B cell (primary cell): ENCODE measurements at regions not wholly inside any gene's neighbourhood (a gene's known extent, or its start where the extent isn't known, plus 50 kb on each side); places are given as distances from the start of the nearest gene placed in this dataset.

Experiments used
- ATAC-seq: fragments of 200-7000 bp; cut with Tn5 transposase; one replicate; pipeline ENCODE4 v1.10.0; 2021; ENCODE audit warnings: low read depth, mild to moderate bottlenecking, moderate number of reproducible peaks, moderate library complexity
- CTCF ChIA-PET: fragments of 350-600 bp; sonication (Branson Sonifier 250); formaldehyde crosslinking; loops from one replicate; lab custom pipeline; 2021; ENCODE audit warnings: antibody characterized with exemption, inconsistent platforms; lab: Charles Lee
- POLR2A ChIA-PET: fragments of 350-600 bp; sonication (Branson Sonifier 250); formaldehyde crosslinking; loops from one replicate; lab custom pipeline; 2021; ENCODE audit warnings: antibody characterized with exemption; lab: Charles Lee
- DNase-seq: peaks from one replicate; pipeline ENCODE4 v3.0.0; 2013
- H2AFZ ChIP-seq: 2 replicates; pipeline ENCODE4 v1.6.1; 2012; ENCODE audit warnings: mild to moderate bottlenecking, low read depth, low read length; ENCODE audit not compliant: insufficient read depth, poor library complexity, severe bottlenecking
- H3K27ac ChIP-seq, 2 donors: 1 replicate in 1 of 2; 2 replicates in 1 of 2; pipeline ENCODE4 v1.5.1; 2012 to 2013; ENCODE audit warnings: low read length in 2 of 2, mild to moderate bottlenecking in 2 of 2, moderate library complexity in 1 of 2
- H3K27me3 ChIP-seq, 4 experiments: fragments of 200-600 bp in 1 of 4; sonication (generic) in 1 of 4; replicated peaks in 1 of 4; 1 replicate in 2 of 4; 2 replicates in 2 of 4; pipeline versions ENCODE4 v1.6.1 to v1.7.0; 2013 to 2016; ENCODE audit warnings: low read length in 3 of 4, mild to moderate bottlenecking in 2 of 4, mixed read lengths in 1 of 4, moderate library complexity in 1 of 4; ENCODE audit not compliant: insufficient read depth in 4 of 4, control insufficient read depth in 3 of 4; ENCODE audit errors: control extremely low read depth in 1 of 4
- H3K36me3 ChIP-seq, 2 experiments: replicated peaks in 1 of 2; 1 replicate in 1 of 2; 2 replicates in 1 of 2; pipeline versions ENCODE4 v1.6.1 to v1.7.1; 2013; ENCODE audit warnings: low read length in 1 of 2; ENCODE audit not compliant: insufficient read depth in 2 of 2, control insufficient read depth in 1 of 2; ENCODE audit errors: control extremely low read depth in 1 of 2, extremely low read depth in 1 of 2
- H3K4me1 ChIP-seq, 2 donors: fragments of 200-600 bp in 1 of 2; sonication (generic) in 1 of 2; 1 replicate in 1 of 2; 2 replicates in 1 of 2; pipeline versions ENCODE4 v1.5.1 to v1.6.1; 2013 to 2017; ENCODE audit warnings: low read length in 2 of 2; ENCODE audit not compliant: control insufficient read depth in 2 of 2, insufficient read depth in 2 of 2
- H3K4me2 ChIP-seq: replicated peaks from 2 replicates; pipeline ENCODE3; 2012; ENCODE audit warnings: mild to moderate bottlenecking, low read depth, low read length; ENCODE audit not compliant: poor library complexity, severe bottlenecking
- H3K4me3 ChIP-seq, 5 experiments: fragments of 200-600 bp in 1 of 5; sonication (generic) in 1 of 5; 1 replicate in 3 of 5; 2 replicates in 2 of 5; pipeline versions ENCODE4 v1.5.1 to v1.7.0; 2011 to 2016; ENCODE audit warnings: low read length in 4 of 5, mild to moderate bottlenecking in 4 of 5, low read depth in 2 of 5, control low read depth in 1 of 5, moderate library complexity in 1 of 5; ENCODE audit not compliant: insufficient read depth in 1 of 5; ENCODE audit errors: control extremely low read depth in 1 of 5, extremely low read depth in 1 of 5
- H3K79me2 ChIP-seq: fragments of 200-600 bp; sonication (generic); one replicate; pipeline ENCODE4 v1.6.0; 2016; ENCODE audit warnings: low read length; ENCODE audit not compliant: control insufficient read depth, insufficient read depth
- H3K9ac ChIP-seq: fragments of 200-600 bp; sonication (generic); 2 replicates; pipeline ENCODE4 v1.6.1; 2017; ENCODE audit warnings: mild to moderate bottlenecking, low read length, moderate library complexity
- H3K9me3 ChIP-seq, 3 donors: one replicate each; pipeline versions ENCODE4 v1.6.1 to v1.7.1; 2013; ENCODE audit warnings: low read length in 2 of 3; ENCODE audit not compliant: control insufficient read depth in 2 of 3, insufficient read depth in 1 of 3; ENCODE audit errors: control extremely low read depth in 1 of 3
- H4K20me1 ChIP-seq: 2 replicates; pipeline ENCODE4 v1.6.0; 2012; ENCODE audit warnings: mild to moderate bottlenecking, low read length; ENCODE audit not compliant: insufficient read depth, control insufficient read depth, poor library complexity, severe bottlenecking
- H3K27ac Mint-ChIP-seq: one replicate; pipeline ENCODE4 v1.8.0; 2021; ENCODE audit warnings: mixed read lengths
- H3K27me3 Mint-ChIP-seq: one replicate; pipeline ENCODE4 v1.8.0; 2021; ENCODE audit warnings: mixed read lengths
- H3K4me1 Mint-ChIP-seq: one replicate; pipeline ENCODE4 v1.8.0; 2021; ENCODE audit warnings: mixed read lengths
- H3K4me3 Mint-ChIP-seq: one replicate; pipeline ENCODE4 v1.8.0; 2021; ENCODE audit warnings: mixed read lengths
- H3K9me3 Mint-ChIP-seq: one replicate; pipeline ENCODE4 v1.8.0; 2022; ENCODE audit warnings: mixed read lengths; ENCODE audit not compliant: insufficient read depth
- CTCF ChIP-seq: fragments of 200-600 bp; IDR thresholded peaks from one replicate; pipeline ENCODE4 v1.8.0; 2022; ENCODE audit warnings: antibody characterized with exemption, mild to moderate bottlenecking
- EZH2 ChIP-seq: IDR thresholded peaks from 2 replicates; pipeline ENCODE4 v1.6.1; 2012; ENCODE audit warnings: borderline replicate concordance, low read depth, mild to moderate bottlenecking, moderate library complexity, low read length; ENCODE audit not compliant: insufficient read depth, poor library complexity, severe bottlenecking
- WGBS: methylation state at CpG from one replicate; pipeline ENCODE4 v1.1.5; 2013; ENCODE audit warnings: missing lambda C conversion rate; ENCODE audit not compliant: insufficient coverage; 5-methylcytosine and 5-hydroxymethylcytosine counted together
- intact Hi-C: fragments of 100-400 bp; cut with micrococcal nuclease; formaldehyde crosslinking; loops from one replicate; pipeline ENCODE4 v1.10.0; 2022

DNA sequence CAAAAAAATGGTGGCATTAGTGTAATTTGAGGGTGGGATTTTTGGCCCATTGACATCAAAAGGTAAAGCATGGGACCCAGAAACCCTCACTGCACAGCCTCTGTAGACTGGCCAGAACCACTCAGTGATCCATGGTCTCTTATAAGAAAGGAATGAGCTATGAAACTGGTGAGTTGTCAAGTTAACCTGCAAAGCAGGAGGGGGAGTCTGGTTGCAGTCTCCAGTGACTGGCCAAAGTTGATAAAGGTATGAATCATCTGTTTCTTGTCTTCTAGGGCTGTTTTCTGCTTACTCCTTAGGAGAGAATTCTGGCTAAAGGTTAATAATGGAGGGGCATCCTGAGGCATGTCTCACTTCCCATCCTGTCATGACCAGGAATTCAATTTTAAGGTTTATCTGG, 325.2 kb downstream of the TLR4 start:
- Histone ChIP-seq H3K36me3 (no peaks in the 10 kb centered on the region), H2AFZ (no peak overlapping the region), H3K79me2 (no peaks in the 10 kb centered on the region), H4K20me1 (no peaks in the 10 kb centered on the region), H3K9me3 (peaks cover 0 to 3% (median 0%) of the 10 kb centered on the region in 3 donors), H3K9ac (no peak overlapping the region), H3K4me1 (no peaks in the 10 kb centered on the region), H3K27ac (no peak overlapping the region), H3K27me3 (no peaks in the 10 kb centered on the region), H3K4me2 (no peak overlapping the region), H3K4me3 (no peak overlapping the region)
- no peak overlapping the region for H3K27ac Mint-ChIP-seq
- peaks cover 8% of the 10 kb centered on the region for H3K27me3 Mint-ChIP-seq
- no peak for DNase-seq
- TF ChIP-seq EZH2 (no peak), CTCF (no peak)
- POLR2A ChIA-PET = no interaction called here
- CTCF ChIA-PET = no interaction called here
- ATAC-seq = no peak
- no peaks in the 10 kb centered on the region for H3K4me1 Mint-ChIP-seq
- H3K4me3 Mint-ChIP-seq = no peak overlapping the region
- intact Hi-C loops = no loop called here
- no peaks in the 10 kb centered on the region for H3K9me3 Mint-ChIP-seq

DNA sequence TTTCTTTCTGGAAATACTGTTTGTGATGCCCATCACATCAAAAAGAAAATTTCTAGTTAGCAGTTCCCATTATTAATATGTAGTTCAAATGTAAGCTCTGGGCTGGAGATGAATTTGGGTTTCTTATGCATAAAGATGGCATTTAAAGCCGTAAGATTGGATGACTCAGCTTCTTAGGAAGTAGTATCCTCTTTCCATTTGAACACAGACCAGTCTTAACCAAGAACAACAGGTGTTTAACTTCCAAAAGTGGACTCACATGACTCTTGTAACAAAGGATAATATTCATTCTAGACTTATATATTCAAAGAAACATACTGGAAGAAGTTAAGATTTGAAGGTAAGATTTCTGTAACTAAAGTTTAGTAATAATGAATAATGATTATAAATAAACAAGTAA, 330.5 kb downstream of the TLR4 start:
- ATAC-seq (no peak), DNase-seq (no peak)
- H2AFZ ChIP-seq = no peak overlapping the region
- H3K36me3 ChIP-seq = no peaks in the 10 kb centered on the region
- WGBS = no CpG with 5 or more reads among the region's 1 CpG
- no peaks in the 10 kb centered on the region for H3K9me3 ChIP-seq
- Mint-ChIP-seq H3K4me1 (no peaks in the 10 kb centered on the region), H3K27me3 (peaks cover 11% of the 10 kb centered on the region), H3K4me3 (no peak overlapping the region), H3K27ac (no peak overlapping the region), H3K9me3 (no peaks in the 10 kb centered on the region)
- H3K9ac ChIP-seq = no peak overlapping the region
- H3K4me3 ChIP-seq = no peak overlapping the region
- no peaks in the 10 kb centered on the region for H3K79me2 ChIP-seq
- TF ChIP-seq EZH2 (no peak), CTCF (no peak)
- H3K4me2 ChIP-seq = no peak overlapping the region
- no peaks in the 10 kb centered on the region for H3K27me3 ChIP-seq
- H4K20me1 ChIP-seq = no peaks in the 10 kb centered on the region
- POLR2A ChIA-PET = no interaction called here
- no peak overlapping the region for H3K27ac ChIP-seq
- intact Hi-C loops = no loop called here
- H3K4me1 ChIP-seq = no peaks in the 10 kb centered on the region
- CTCF ChIA-PET = no interaction called here
